ENCODE measurements at regions not wholly inside any gene's neighbourhood (a gene's known extent, or its start where the extent isn't known, plus 50 kb on each side); places are given as distances from the start of the nearest gene placed in this dataset.

DNA sequence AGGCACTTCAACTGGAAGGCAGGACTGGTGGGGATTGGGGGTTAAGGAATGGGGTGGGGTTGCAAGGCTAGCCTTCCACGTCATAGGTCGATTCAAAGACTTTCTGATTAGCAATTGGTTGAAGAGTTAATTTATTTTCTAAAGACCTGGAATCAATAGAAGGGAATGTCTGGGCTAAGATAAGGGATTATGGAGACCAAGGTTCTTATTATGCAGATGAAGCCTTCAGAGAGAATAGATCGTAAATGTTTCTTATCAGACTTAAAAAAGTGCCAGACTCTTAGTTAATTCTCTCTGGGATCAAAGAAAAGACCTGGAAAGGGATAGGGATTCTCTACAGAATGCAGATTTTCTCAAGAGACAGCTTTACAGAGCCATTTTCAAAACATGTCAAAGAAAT, 368.0 kb upstream of the DLGAP1 start:
- DNase-seq, result no peak
- H3K27ac ChIP-seq (replicated peaks), result no peak overlapping the region
- H3K27me3 ChIP-seq (ENCODE audit: low read depth), result no peaks in the 10 kb centered on the region
- TF ChIP-seq, protein P1, sequence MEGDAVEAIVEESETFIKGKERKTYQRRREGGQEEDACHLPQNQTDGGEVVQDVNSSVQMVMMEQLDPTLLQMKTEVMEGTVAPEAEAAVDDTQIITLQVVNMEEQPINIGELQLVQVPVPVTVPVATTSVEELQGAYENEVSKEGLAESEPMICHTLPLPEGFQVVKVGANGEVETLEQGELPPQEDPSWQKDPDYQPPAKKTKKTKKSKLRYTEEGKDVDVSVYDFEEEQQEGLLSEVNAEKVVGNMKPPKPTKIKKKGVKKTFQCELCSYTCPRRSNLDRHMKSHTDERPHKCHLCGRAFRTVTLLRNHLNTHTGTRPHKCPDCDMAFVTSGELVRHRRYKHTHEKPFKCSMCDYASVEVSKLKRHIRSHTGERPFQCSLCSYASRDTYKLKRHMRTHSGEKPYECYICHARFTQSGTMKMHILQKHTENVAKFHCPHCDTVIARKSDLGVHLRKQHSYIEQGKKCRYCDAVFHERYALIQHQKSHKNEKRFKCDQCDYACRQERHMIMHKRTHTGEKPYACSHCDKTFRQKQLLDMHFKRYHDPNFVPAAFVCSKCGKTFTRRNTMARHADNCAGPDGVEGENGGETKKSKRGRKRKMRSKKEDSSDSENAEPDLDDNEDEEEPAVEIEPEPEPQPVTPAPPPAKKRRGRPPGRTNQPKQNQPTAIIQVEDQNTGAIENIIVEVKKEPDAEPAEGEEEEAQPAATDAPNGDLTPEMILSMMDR (IDR thresholded peaks at IDR 0.05; ENCODE audit: borderline replicate concordance), result no peak
- intact Hi-C loops (cut with micrococcal nuclease), result no loop called here
- no peaks in the 10 kb centered on the region for H3K36me3 ChIP-seq
- no peaks in the 10 kb centered on the region for H3K9me3 ChIP-seq (replicated peaks)
- H3K4me3 ChIP-seq, result no peak overlapping the region
- H3K4me1 ChIP-seq, result no peaks in the 10 kb centered on the region

DNA sequence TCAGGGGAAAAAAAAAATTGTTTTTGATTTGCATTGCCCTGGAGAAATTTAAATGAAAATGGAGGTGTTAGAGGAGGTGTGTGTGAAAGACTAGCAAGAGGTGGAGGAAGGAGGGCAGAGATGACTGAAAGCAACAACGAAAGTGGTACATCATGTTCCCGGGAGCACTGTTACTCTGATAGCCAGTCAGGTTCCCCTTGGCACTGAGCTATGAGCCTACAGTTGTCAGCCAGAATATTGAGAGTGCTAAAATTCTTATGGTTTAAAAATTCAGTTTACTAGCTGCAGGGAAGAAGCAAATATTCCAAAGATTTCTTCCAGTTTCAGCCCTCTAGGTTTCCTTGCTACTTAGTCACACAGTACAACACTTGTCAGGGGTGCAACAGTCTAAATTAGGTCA, 366.7 kb upstream of the DLGAP1 start:
- no peak for DNase-seq
- H3K4me3 ChIP-seq, result no peak overlapping the region
- no peaks in the 10 kb centered on the region for H3K36me3 ChIP-seq
- no peak overlapping the region for H3K27ac ChIP-seq (replicated peaks)
- intact Hi-C loops (cut with micrococcal nuclease), result no loop called here
- TF ChIP-seq, protein P1 (IDR thresholded peaks at IDR 0.05; ENCODE audit: borderline replicate concordance), result no peak
- H3K4me1 ChIP-seq, result no peaks in the 10 kb centered on the region
- no peaks in the 10 kb centered on the region for H3K27me3 ChIP-seq (ENCODE audit: low read depth)
- no peaks in the 10 kb centered on the region for H3K9me3 ChIP-seq (replicated peaks)

DNA sequence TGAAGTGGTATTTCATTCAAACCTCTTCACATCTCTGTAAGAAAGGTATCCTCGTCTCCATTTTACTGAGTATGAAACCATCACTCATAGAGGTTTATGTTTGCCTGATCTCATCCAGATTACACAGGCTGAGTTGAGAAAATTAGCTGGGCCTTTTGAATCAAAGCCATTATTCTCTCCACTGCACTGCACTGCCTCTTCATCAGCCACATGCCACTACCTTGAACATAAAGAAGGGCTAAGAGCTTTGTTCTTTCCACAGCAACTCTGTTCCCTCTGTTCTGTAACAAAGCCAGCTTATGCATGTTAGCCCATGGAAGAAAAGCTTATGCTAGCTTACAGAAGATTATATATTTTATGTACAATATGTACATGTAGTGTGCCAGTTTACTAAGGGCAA, 362.6 kb upstream of the DLGAP1 start:
- no peak for DNase-seq
- no peaks in the 10 kb centered on the region for H3K27me3 ChIP-seq (ENCODE audit: low read depth)
- intact Hi-C loops (cut with micrococcal nuclease), result no loop called here
- TF ChIP-seq, protein P1 (IDR thresholded peaks at IDR 0.05; ENCODE audit: borderline replicate concordance), result no peak
- H3K36me3 ChIP-seq, result no peaks in the 10 kb centered on the region
- no peak overlapping the region for H3K4me3 ChIP-seq
- H3K27ac ChIP-seq (replicated peaks), result no peak overlapping the region
- H3K4me1 ChIP-seq, result no peaks in the 10 kb centered on the region
- peaks cover 6% of the 10 kb centered on the region for H3K9me3 ChIP-seq (replicated peaks)

DNA sequence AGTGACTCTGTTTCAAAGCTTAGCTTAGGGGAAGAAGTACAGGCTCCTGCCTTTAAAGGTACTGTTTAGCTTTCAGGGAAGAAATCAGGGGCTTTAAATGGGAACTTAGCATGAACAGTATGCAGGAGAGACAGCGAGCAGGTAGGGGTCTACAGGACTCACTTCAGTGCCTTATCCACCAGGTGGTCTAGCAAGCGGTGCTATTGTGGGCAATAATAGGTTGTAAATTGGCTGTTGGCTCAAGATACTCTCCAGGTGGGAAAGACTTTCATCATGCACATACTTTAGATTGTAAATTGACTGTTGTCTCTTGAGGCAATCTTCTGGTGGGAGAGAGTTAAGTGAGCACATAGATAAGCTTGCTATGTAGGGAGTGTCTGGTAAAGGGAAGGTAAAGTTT, 358.6 kb upstream of the DLGAP1 start:
- Histone ChIP-seq H3K9me3 (replicated peaks) (peaks cover 9% of the 10 kb centered on the region), H3K36me3 (no peaks in the 10 kb centered on the region), H3K27me3 (ENCODE audit: low read depth) (no peaks in the 10 kb centered on the region), H3K4me1 (no peaks in the 10 kb centered on the region), H3K27ac (replicated peaks) (no peak overlapping the region), H3K4me3 (no peak overlapping the region)
- no peak for DNase-seq
- TF ChIP-seq, protein P1 (IDR thresholded peaks at IDR 0.05; ENCODE audit: borderline replicate concordance), result no peak
- intact Hi-C loops (cut with micrococcal nuclease), result no loop called here

DNA sequence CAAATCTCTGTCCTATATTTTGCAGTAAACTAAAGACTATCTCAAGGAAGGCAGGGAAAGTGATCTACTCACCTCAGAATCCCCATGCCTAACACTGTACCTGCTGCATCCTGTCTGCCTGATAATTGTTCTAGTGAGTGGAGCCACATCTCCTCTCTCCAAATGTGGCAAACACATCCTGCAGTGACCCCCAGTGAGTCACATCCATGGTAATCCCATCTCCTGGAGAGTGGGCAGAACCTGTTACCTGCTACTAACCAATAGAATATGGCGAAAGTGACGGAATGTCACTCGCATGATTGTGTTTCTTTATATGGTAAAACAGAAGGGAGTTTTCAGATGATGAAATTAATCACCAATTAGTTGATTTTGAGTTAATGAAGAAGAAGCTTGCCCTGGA, 353.8 kb upstream of the DLGAP1 start:
- no peak for DNase-seq

More for the DNA sequence above, 353.8 kb upstream of the DLGAP1 start:
- no peaks in the 10 kb centered on the region for H3K4me1 ChIP-seq
- intact Hi-C loops (cut with micrococcal nuclease), result no loop called here
- no peak overlapping the region for H3K27ac ChIP-seq (replicated peaks)
- TF ChIP-seq, protein P1 (IDR thresholded peaks at IDR 0.05; ENCODE audit: borderline replicate concordance), result no peak
- H3K4me3 ChIP-seq, result no peak overlapping the region
- H3K27me3 ChIP-seq (ENCODE audit: low read depth), result no peaks in the 10 kb centered on the region
- H3K36me3 ChIP-seq, result no peaks in the 10 kb centered on the region
- peaks cover 18% of the 10 kb centered on the region for H3K9me3 ChIP-seq (replicated peaks)
